ENCODE measurements at regions not wholly inside any gene's neighbourhood (a gene's known extent, or its start where the extent isn't known, plus 50 kb on each side); places are given as distances from the start of the nearest gene placed in this dataset.

GRCh38 chr12:13686260-13686659 is 295.1 kb downstream of the GRIN2B start:
- DNase-seq (ENCODE audit: low read depth, low spot score): no peak

- DNase-seq (ENCODE audit: low read depth, low spot score): no peak
Observed at GRCh38 chr12:13680916-13681315, 300.5 kb downstream of the GRIN2B start.

DNA sequence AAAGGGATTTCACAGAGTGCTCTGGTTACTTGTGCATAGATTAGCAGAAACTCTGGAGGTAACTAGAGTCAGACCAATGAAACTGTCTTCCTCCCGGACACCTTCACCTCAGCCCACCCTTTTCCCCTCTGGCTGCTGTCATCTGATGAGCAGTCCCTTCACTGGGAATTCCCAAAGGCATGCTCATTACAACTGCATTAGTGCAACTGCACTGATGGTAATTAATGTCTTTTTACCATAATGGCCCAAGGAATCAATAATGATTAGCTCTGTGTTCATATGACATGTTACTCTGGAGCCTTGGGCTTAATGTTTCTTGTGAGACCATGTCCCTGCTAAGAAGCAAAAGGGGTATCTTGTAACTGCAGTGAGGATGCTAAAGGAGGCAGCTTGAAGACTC is 304.5 kb downstream of the GRIN2B start:
- no peak for DNase-seq (ENCODE audit: low read depth, low spot score)

DNA sequence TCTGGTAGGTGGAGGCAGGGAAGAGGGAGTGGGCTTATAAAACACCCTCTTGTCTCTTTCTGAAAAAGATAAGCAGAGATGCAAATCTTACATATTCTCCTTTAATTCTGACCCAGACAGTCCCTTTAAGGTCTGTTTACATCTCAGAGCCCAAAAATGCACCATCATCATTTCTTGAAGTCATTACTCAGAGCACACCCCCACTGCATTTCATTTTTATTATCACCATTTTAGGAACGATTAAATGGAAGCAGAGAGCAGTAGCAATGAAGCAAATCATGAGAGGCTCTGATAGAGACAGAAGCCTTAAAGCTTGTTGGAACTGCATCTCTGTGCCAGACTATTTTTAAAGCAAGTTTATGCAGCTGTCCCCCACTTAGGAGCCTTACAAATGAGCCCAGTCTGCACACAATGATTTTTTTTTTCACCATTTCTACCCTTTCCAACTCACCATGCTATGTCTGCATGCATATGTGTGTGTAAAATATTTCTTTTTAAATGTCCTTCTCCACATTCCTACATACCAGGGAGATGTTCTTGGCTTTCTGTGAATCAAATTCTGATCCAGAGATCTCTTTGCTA is 311.0 kb downstream of the GRIN2B start:
- no peak for DNase-seq (ENCODE audit: low read depth, low spot score)

- no peak for DNase-seq (ENCODE audit: low read depth, low spot score)
Observed at GRCh38 chr12:13668880-13669279, 312.5 kb downstream of the GRIN2B start.

DNA sequence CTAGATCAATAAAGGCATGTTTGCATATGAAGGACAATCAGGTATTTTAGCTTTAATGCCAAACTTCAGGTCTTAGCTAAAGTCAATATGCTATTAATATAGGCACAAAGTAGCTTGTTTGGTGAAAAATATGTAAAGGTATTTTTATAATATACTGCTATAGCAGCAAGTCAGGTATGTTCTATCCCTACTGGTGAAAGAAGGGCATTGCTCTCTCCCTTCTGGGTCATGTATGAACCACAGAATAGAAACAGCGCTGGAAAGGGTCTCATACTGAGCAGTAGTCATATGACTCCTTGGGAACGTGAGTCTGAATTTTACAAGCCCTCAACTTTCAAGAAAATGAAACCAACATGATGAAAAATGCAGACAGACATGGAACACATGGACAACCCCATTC is 314.6 kb downstream of the GRIN2B start:
- DNase-seq (ENCODE audit: low read depth, low spot score): no peak

GRCh38 chr12:13661005-13661887 is 320.2 kb downstream of the GRIN2B start:
- DNase-seq (ENCODE audit: low read depth, low spot score): peak; percentile 0

- no peak for DNase-seq (ENCODE audit: low read depth, low spot score)
Observed at GRCh38 chr12:13654456-13654855, 326.9 kb downstream of the GRIN2B start.

DNA sequence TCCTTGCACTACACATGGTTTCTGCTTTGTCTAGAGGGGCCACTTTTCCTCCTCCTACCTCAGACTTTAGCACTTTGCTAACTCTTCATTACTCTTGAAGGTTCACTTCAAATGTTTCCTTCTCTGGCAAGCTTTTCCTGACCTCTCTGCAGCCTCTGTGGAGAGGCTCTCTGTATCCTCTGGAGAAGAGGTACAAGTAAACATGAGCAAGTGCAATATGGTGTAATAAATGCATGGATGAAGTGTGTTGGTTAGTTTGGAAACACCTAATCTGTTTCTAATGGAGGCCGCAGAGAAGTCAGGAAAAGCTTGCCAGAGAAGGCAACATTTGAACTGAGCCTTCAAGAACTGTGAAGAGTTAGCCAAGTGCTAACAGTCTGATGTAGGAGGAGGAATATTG is 329.3 kb downstream of the GRIN2B start:
- DNase-seq (ENCODE audit: low read depth, low spot score): no peak

GRCh38 chr12:13635709-13636108 is 345.7 kb downstream of the GRIN2B start:
- no peak for DNase-seq (ENCODE audit: low read depth, low spot score)

DNA sequence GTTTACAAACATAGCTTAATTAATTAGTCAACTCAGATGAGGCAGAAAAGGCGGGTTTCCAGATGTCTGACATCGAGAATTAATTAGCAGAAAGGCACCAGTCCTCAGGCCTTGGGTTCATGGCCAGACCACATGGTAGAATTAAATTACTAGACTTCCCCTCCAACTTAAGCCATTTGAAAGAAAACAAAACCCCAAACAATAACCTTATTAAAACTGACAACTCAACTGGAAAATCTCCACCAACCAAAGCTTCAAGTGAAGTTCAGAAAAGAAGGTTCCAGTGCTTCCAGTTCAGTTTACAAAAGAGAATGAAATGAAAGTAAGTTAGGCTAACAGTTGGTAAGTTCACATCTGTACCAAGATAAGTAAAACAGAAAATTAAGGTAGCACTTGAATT is 349.5 kb downstream of the GRIN2B start:
- DNase-seq (ENCODE audit: low read depth, low spot score): no peak

DNA sequence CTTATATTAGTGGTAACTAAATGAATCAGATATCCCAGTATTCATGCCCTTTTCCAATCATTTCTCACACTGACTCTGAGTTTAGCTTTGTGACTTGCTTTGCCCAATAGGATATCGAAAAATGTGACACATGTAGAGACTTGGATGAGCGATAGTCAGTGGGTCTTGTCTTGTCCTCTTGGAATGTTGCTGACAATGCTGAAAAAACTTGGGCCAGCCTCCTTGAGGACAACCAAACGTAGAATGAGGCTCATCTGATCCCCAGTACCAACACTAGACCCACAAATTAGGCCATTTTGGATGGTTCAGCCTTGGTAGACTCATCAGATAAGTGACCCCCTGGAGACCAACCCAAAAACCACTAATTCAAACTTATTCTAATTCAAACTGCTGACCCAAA is 351.0 kb downstream of the GRIN2B start:
- no peak for DNase-seq (ENCODE audit: low read depth, low spot score)

DNA sequence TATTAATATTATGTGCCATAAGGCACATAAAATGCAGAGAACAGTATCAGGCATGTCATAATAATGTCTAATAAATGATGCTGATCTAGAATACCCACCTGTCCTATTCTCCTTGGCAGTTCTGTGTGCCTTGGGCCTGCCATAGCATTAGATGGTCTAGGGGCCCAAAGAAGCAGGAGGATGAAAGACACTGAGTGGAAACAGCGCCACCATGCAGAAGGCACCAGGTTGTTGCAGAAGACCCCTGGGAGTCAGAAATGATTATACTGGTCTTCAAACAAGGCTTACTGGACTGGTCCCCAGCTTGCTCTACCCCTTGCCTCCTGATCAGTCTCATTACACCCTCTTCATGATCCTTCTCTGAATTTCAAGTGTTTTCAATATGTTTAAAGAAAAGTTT is 353.3 kb downstream of the GRIN2B start:
- no peak for DNase-seq (ENCODE audit: low read depth, low spot score)

GRCh38 chr12:13627536-13627935 is 353.9 kb downstream of the GRIN2B start:
- DNase-seq (ENCODE audit: low read depth, low spot score): no peak

DNA sequence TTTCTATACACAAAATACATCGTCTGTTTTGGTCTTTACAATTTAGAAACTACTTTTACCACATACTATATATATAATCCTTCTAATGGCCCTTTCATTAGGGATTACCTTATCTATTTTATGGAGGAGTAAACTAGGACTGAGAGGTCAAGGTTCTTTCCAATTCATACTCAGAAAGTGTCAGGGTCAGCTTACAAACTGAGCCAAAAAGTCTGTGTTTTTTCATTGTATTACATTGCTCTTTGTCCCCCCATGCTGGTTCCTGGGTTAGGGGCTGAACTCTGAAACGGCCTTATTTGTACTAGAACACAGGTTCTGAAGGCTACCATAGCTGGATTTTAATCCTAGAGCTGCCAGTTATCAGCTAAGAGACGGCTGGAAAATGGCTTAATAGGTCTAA is 368.1 kb downstream of the GRIN2B start:
- DNase-seq (ENCODE audit: low read depth, low spot score): no peak

DNA sequence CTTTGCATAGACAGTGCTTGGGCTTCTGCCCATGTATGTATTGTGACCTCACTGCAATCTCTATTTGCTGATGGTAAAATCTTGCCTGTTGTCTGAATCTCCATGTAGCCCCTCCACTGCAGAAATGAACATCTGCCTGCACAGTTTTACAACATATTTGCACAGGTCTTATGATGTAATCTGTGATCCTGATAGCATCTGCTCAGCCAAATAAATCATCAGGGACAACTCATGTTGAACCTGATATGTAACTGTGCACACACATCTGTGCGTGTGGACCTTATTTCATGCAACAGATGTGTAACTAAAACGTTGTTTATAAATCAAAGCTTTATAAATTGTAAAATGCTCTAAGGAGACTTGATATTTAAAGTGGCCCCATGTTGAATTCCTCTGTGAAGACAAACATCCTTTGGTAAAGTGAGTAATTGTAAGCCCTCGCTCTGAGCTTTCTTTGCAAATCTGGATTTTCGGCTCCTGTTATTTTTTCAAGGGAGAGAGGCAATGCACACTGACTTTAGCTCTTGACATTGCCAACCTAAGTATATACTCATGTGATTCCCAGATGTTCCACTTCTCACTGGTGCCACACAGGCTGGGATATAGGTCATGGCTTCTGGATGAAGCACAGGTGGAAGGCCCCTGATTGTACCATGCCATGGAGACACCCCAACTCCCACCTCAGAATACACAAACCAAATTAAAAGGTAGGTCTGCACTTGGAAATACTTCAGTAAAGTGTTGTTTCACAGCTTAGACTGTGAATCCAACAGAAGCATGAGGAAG is 371.3 kb downstream of the GRIN2B start:
- no peak for DNase-seq (ENCODE audit: low read depth, low spot score)

- no peak for DNase-seq (ENCODE audit: low read depth, low spot score)
Observed at GRCh38 chr12:13606290-13606689, 375.1 kb downstream of the GRIN2B start.

DNA sequence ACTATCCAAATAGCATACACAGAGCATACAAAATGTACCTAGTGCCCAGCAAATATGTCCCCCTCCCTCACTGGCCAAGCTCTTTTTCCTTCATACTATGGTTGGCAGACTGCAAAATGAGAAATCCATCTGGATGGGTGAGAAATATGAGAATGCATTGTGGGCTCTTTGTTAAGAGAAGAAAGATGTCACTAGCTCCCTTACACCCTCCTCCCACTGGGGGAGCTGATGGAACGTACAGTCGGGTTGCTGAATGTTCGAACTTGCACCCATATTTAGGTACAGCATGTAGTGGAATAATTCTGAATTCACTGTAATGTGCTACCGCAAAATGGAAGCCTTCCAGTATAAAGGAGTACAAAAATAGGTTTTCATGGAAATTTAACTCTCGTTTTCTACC is 377.4 kb downstream of the GRIN2B start:
- no peak for DNase-seq (ENCODE audit: low read depth, low spot score)

DNA sequence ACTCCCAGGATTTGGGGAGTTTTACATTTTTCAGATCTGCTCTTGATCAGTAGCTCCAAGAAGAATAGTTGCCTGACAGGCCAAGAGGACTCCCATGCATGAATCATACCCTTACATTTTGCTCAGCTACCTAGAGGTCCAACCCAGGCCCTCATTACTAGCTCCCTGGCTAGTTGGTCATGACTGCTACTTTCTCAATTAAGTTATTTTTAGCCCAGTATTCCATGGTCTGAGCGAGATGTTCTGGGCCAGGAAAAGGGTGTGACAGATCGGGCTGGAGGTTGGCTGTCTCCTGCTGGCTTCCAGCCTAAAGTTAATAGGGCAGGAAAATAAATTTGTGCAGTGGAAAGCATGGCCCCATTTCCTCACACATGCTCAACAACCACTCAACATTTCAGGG is 379.2 kb downstream of the GRIN2B start:
- DNase-seq (ENCODE audit: low read depth, low spot score): no peak

DNA sequence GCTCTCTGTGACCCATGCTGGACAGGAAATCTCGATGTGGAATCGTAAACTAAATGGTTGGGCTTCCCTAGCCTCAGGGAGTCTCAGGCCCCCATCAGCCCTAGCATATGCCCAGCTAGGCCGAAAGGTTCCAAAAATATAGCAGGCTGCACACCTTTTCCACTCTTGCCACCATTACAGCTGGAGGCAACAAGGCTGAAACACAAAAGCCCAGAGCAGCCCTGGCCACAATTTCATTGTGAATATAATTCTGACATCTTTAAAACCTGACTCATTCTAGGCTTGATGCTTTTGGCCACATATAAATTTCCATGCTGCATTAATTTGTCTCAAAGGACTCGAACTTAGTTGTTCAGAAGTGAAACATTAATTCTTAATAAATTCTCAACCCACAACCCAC is 382.2 kb downstream of the GRIN2B start:
- DNase-seq (ENCODE audit: low read depth, low spot score): no peak

DNA sequence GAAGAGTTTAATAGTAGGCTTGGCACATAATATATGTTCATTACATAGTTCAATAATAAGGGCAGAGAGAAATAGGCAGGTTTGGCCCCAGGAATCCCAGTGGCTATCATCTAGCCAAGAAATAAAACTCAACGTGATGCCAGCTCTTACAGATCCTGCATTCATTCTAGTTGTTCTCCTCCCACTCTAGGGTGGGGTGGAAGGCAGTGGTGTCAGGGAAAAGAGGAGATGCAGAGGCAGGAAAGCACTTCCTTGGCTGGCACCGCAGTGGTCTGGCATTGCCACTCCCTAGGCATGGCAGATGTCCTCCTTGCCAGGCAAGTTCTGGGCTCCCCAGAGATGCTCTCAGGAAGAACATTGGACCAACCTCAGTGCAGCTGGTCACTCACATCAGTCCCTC is 383.6 kb downstream of the GRIN2B start:
- no peak for DNase-seq (ENCODE audit: low read depth, low spot score)

GRCh38 chr12:13597166-13597565 is 384.2 kb downstream of the GRIN2B start:
- DNase-seq (ENCODE audit: low read depth, low spot score): no peak

All from pulmonary artery endothelial cell (primary cell).